ENCODE measurements at regions not wholly inside any gene's neighbourhood (a gene's known extent, or its start where the extent isn't known, plus 50 kb on each side); places are given as distances from the start of the nearest gene placed in this dataset.

DNA sequence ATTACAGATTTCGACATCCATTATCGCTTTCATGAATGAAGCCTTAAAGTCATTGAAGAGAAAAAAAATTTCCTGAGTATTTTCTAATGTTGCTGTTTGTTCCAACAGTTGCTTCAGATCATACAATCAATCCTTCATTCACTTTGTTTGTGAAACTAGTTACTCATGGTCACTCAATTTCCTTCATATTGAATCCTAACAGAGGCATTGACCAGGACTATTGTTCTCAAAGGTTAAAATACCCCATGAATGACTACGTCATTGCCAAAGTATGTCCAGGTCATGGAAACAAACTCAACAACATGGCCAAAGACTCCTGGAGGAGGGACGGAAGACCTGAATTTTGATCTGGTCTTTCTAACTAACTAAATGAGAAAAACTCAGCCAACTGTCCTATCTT, 54.0 kb upstream of the ABCB5 start:
- TF ChIP-seq EZH2 (IDR thresholded peaks at IDR 0.05; ENCODE audit: borderline replicate concordance) (no peak), EZH2phosphoT487 (IDR thresholded peaks at IDR 0.05; ENCODE audit: low read depth, severe bottlenecking, unreplicated experiment) (no peak)
- TF ChIP-seq, protein P1, sequence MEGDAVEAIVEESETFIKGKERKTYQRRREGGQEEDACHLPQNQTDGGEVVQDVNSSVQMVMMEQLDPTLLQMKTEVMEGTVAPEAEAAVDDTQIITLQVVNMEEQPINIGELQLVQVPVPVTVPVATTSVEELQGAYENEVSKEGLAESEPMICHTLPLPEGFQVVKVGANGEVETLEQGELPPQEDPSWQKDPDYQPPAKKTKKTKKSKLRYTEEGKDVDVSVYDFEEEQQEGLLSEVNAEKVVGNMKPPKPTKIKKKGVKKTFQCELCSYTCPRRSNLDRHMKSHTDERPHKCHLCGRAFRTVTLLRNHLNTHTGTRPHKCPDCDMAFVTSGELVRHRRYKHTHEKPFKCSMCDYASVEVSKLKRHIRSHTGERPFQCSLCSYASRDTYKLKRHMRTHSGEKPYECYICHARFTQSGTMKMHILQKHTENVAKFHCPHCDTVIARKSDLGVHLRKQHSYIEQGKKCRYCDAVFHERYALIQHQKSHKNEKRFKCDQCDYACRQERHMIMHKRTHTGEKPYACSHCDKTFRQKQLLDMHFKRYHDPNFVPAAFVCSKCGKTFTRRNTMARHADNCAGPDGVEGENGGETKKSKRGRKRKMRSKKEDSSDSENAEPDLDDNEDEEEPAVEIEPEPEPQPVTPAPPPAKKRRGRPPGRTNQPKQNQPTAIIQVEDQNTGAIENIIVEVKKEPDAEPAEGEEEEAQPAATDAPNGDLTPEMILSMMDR (IDR thresholded peaks at IDR 0.05; ENCODE audit: poor library complexity): no peak
- WGBS (ENCODE audit: low lambda C conversion rate, missing lambda C conversion rate): 82% methylated on average over 4 of the region's 4 CpGs

DNA sequence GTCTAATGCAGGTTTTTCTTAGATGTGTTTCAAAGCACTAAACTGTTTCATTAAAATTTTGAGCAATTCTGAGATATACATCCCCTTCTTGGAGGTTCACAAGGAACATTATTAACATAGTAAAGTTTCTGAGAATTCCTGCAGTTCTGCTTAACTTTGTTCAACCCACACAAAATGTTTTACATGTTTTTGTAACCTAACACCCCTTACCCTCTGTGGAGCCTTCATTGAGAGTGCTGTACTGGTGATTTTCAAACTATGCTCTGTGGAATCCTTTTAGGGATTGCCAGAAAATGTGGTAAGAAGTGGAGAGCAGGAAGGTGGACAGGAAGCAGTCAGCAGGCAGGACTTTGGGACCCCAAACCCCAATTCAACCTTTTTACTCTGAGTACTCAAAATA, 53.6 kb upstream of the ABCB5 start:
- no peaks in the 10 kb centered on the region for H3K36me3 ChIP-seq (replicated peaks; ENCODE audit: insufficient read depth, low read depth)

More for the DNA sequence above, 54.0 kb upstream of the ABCB5 start:
- no peaks in the 10 kb centered on the region for H3K27me3 ChIP-seq
- H3K9me3 ChIP-seq (ENCODE audit: low read depth): no peaks in the 10 kb centered on the region
- H3K9me2 ChIP-seq (replicated peaks; ENCODE audit: insufficient read depth): no peaks in the 10 kb centered on the region
- no peaks in the 10 kb centered on the region for H4K20me1 ChIP-seq (ENCODE audit: insufficient read depth, poor library complexity, severe bottlenecking)
- no peaks in the 10 kb centered on the region for H3K79me2 ChIP-seq
- no peaks in the 10 kb centered on the region for H3K36me3 ChIP-seq (replicated peaks; ENCODE audit: insufficient read depth, low read depth)
- H3K4me2 ChIP-seq: no peak overlapping the region
- no peaks in the 10 kb centered on the region for H3K4me1 ChIP-seq (ENCODE audit: insufficient read depth)
- no peak overlapping the region for H3K4me3 ChIP-seq
- H2AFZ ChIP-seq: no peak overlapping the region
- DNase-seq (ENCODE audit: low spot score): no peak
- no peak overlapping the region for H3K27ac ChIP-seq

DNA sequence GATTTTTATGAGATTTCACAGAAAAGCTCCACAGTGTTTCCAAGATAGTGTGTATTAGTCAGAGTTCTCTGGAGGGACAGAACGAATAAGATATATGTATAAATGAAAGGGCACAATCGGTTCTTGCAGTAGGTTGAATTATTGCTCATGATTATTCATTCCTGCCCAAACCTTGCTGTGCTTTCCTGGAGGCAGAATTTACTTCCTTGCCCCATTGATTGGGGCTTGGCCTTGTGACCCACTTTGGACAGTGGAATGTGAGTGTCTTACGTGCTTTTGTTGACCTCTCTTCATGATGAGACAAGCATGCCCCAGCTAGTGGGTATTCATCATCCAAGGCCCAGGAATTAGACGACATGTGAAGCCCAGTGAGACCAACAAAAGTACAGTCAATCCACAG, 53.0 kb upstream of the ABCB5 start:
- H3K4me1 ChIP-seq (ENCODE audit: insufficient read depth): no peaks in the 10 kb centered on the region
- no peaks in the 10 kb centered on the region for H4K20me1 ChIP-seq (ENCODE audit: insufficient read depth, poor library complexity, severe bottlenecking)
- no peaks in the 10 kb centered on the region for H3K79me2 ChIP-seq
- WGBS (ENCODE audit: low lambda C conversion rate, missing lambda C conversion rate): 70% methylated on average over 4 of the region's 4 CpGs
- no peaks in the 10 kb centered on the region for H3K36me3 ChIP-seq (replicated peaks; ENCODE audit: insufficient read depth, low read depth)
- H3K9me3 ChIP-seq (ENCODE audit: low read depth): no peaks in the 10 kb centered on the region
- H2AFZ ChIP-seq: no peak overlapping the region
- no peak overlapping the region for H3K4me2 ChIP-seq
- DNase-seq (ENCODE audit: low spot score): no peak
- no peak overlapping the region for H3K27ac ChIP-seq
- H3K9me2 ChIP-seq (replicated peaks; ENCODE audit: insufficient read depth): no peaks in the 10 kb centered on the region
- no peak overlapping the region for H3K4me3 ChIP-seq
- TF ChIP-seq, protein P1 (IDR thresholded peaks at IDR 0.05; ENCODE audit: poor library complexity): no peak
- TF ChIP-seq EZH2 (IDR thresholded peaks at IDR 0.05; ENCODE audit: borderline replicate concordance) (no peak), EZH2phosphoT487 (IDR thresholded peaks at IDR 0.05; ENCODE audit: low read depth, severe bottlenecking, unreplicated experiment) (no peak)
- H3K27me3 ChIP-seq: no peaks in the 10 kb centered on the region

More for the DNA sequence above, 53.6 kb upstream of the ABCB5 start:
- Histone ChIP-seq H3K4me2 (no peak overlapping the region), H2AFZ (no peak overlapping the region), H3K27ac (no peak overlapping the region), H3K79me2 (no peaks in the 10 kb centered on the region), H3K9me3 (ENCODE audit: low read depth) (no peaks in the 10 kb centered on the region), H4K20me1 (ENCODE audit: insufficient read depth, poor library complexity, severe bottlenecking) (no peaks in the 10 kb centered on the region), H3K4me3 (no peak overlapping the region), H3K27me3 (no peaks in the 10 kb centered on the region), H3K4me1 (ENCODE audit: insufficient read depth) (no peaks in the 10 kb centered on the region), H3K9me2 (replicated peaks; ENCODE audit: insufficient read depth) (no peaks in the 10 kb centered on the region)
- no peak for TF ChIP-seq EZH2phosphoT487 (IDR thresholded peaks at IDR 0.05; ENCODE audit: low read depth, severe bottlenecking, unreplicated experiment)
- TF ChIP-seq, protein P1 (IDR thresholded peaks at IDR 0.05; ENCODE audit: poor library complexity): no peak
- no peak for TF ChIP-seq EZH2 (IDR thresholded peaks at IDR 0.05; ENCODE audit: borderline replicate concordance)
- no peak for DNase-seq (ENCODE audit: low spot score)

Data from hepatocyte (in vitro differentiated cells).